HTR-8/SVneo (cell line): ENCODE measurements at regions not wholly inside any gene's neighbourhood (a gene's known extent, or its start where the extent isn't known, plus 50 kb on each side); places are given as distances from the start of the nearest gene placed in this dataset.
"Not testable (repeated sequence)": the region's sequence is repeated elsewhere in the genome, so short reads cannot be mapped to it uniquely, and the experiment has no call there.

Experiments
- DNase-seq: peaks from one replicate; pipeline ENCODE4 v3.0.0; 2011; ENCODE audit warnings: low spot score, mixed read lengths; ENCODE audit not compliant: insufficient read length
- FAIRE-seq: peaks from 2 replicates; lab custom pipeline; 2011; peaks lifted over from hg19 to GRCh38; lab: Jason Lieb, UNC

GRCh38 chr3:10620833-10621082, 115.4 kb upstream of the ATP2B2 start:
- no peak for FAIRE-seq
- DNase-seq: no peak

DNA sequence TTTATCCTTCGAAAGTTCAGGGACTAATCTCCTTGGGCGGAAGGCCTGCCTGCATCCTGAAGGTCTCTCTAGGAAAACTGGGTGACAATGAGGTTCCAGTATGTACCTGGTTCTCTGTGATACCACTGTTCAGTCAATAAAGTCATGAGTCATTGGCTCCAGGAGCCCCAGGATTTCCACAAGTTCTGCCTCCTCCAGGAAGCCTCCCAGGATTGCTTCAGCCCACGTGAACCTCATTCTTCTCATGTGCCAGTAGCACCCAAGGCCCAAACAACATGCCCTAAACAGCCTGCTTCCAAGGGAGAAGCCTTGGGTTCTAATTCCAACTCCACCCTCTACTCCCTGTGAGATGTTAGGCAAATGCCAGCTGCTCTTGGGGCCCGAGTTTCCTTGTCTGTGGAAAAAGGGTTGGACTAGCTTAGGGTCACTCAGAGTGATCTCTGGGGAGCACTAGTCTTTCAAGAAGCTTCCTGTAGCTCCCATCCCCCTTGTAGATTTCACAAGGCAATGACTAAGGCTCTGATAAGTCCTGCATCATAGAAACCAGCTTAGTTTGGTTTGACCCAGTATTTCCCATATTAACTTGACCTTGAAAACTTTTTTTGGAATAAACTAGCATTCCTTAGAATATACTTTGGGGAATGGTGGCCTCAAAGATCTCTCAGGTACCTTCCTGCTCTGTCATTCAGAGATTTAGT, 118.3 kb upstream of the ATP2B2 start:
- no peak for DNase-seq
- FAIRE-seq: no peak

- no peak for FAIRE-seq
These were observed 119.9 kb upstream of the ATP2B2 start for GRCh38 chr3:10625323-10625722.

DNA sequence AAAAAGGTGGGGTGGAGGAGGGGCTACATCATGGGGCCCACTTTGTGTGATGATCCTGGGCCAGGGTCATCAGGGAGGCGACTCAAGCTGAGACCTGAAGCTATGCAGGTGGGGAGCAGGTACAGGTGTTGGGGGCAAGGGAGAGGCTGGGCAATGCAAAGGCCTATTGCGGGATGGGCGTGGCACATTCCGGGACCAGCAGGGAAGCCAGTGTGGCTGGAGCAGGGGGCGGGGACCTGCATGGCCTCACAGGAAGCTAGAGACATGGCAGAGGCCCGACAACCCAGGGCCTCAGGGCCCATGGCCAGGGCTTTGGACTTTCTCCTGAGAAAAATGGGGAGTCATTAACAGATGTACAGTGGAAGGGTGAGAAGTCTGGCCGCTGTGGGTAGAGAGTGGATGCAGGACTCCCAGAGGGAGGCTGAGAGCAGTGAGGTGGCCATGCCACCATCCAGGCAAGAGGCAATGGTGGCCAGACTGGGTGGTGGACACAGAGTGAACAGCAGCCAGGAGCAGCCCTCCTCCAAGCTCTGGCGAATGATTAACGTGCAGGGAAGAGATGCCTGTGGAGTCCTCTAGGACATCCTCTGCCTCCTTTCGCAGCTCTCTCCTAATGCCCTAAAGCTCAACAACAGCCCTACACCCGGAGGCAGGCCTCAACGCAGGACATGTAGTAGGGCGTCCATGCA, 122.6 kb upstream of the ATP2B2 start:
- FAIRE-seq: no peak
- no peak for DNase-seq

More at GRCh38 chr3:10625323-10625722, 119.9 kb upstream of the ATP2B2 start:
- no peak for DNase-seq

GRCh38 chr3:10628891-10629670, 123.7 kb upstream of the ATP2B2 start:
- FAIRE-seq: no peak
- no peak for DNase-seq

DNA sequence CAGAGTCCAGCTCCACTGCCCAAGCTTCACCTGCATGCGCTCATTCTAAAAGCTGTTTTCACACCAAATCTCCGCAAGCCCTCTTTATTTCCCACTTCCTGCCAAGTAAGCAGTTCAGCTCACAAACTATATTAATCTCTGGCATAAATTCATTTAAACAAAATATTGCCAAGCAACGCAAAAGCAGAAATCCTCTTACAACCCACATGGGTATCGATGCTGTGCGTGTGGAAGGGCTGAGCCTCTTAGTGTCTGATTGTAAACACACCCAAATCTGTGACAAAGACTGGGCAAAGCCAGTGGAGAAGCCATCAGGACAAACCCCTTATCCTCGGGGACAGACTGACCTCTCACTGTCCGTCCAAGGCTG, 124.3 kb upstream of the ATP2B2 start:
- DNase-seq: no peak
- FAIRE-seq: no peak

GRCh38 chr3:10631224-10631623, 125.8 kb upstream of the ATP2B2 start:
- no peak for FAIRE-seq
- DNase-seq: no peak

- no peak for FAIRE-seq
- DNase-seq: no peak
These were observed 126.7 kb upstream of the ATP2B2 start for GRCh38 chr3:10632125-10632524.

- FAIRE-seq (no peak), DNase-seq (no peak)
These were observed 127.4 kb upstream of the ATP2B2 start for GRCh38 chr3:10632741-10633140.

DNA sequence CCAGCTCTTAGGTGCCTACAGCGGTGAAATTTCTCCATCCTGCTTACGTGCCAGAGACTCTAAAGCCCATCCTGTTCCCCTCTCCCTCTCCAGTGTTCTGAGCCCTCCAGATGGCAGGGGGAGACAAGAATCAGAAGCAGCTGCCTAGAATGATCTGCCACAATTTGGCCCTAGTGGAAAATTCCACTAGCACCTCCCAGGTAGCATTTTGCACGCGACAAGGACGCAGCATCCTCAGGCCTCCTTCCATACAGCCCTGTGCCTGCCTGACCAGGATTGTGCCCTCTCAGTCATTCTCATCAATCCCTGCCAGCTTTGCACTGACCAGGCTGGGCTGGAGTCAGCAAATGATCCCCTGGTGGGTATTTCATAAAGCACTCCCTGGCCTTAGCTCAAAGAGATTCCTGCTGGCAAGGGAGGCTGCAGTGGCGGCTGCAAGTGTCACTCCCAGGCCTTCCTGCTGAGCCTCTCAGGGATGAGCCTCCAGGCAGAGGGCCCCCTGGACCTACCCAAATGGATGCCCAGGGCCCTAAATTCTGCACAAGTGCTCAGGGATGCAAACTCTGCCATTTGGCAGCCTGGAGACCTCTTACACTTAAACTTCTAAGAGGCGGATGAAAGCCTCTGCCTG, 130.2 kb upstream of the ATP2B2 start:
- no peak for FAIRE-seq
- DNase-seq: no peak

GRCh38 chr3:10637342-10637741, 132.0 kb upstream of the ATP2B2 start:
- no peak for FAIRE-seq
- no peak for DNase-seq

DNA sequence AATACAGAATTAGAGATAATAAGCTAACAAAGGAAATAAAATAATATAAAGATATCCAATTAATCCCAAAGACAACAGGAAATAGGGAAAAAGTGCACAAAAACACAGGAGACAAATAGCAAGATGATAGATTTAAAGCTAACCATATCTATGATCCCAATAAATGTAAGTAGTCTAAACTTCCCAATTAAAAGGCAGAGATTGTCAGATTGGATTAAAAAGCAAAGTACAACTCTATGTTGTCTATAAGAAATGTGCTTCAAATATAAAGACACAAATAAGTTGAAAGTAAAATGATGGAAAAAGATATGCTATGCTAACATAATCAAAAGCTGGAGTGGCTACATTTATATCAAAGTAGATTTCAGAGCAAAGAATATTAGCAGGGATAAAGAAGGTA, 133.1 kb upstream of the ATP2B2 start:
- no peak for FAIRE-seq
- DNase-seq: no peak

DNA sequence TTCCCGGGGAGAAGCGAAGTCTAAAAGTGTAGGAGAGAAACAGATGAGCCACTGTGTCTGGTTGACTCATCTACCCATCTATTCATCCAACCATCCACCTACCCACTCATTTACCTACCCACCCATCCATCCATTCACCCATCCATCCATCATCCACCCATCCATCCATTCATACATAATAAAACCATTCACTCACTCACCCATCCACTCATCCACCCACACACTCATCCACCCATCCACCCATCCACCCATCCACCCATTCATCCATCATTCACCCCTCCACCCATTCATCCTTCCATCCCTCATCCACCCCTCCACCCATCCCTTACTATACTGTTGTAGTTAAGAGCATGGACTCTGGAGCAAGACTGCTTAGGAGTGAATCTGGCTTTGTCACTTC, 136.4 kb upstream of the ATP2B2 start:
- DNase-seq (no peak), FAIRE-seq (no peak)

- FAIRE-seq (no peak), DNase-seq (no peak)
These were observed 138.8 kb upstream of the ATP2B2 start for GRCh38 chr3:10644189-10644588.

GRCh38 chr3:10645800-10646199, 140.4 kb upstream of the ATP2B2 start:
- FAIRE-seq (no peak), DNase-seq (no peak)

DNA sequence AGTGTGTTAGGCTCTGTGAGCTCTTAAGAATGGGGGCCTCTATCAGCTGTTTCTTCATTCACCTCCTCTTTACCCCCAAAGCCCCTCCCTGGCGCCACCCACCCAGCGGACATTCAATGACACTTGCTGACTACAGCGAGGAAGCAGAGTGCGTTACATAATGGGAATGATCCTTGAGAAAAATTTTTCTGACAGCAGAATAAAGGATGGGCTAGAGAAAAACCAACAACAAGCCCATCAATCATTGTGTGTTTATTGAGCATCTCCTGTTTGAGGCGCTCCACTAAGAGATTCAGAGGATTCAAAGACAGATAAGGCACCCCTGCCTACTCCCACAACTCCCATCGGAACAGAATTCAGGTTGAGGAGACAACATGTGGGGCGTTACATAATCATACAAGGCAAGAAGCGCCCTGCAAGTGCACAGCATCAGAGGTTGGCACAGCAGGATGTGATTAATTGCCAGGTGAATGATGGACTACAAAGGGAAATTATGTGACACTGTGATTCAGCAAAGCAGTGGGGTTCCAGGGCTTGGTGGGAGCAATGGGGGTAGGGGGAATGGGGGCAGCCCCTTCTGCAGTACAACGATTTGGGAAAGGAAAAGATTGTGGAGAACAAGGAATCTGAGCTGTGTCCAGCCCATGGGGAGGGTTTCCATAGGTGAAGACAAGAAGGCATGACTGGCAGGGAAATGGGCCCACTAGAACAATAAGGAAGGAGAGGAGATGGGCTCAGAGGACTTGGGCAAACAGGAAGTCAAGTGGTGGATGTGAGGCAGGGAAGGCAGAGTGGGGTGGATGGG, 141.3 kb upstream of the ATP2B2 start:
- DNase-seq (no peak), FAIRE-seq (no peak)

GRCh38 chr3:10647376-10647775, 142.0 kb upstream of the ATP2B2 start:
- FAIRE-seq: no peak
- DNase-seq: no peak

- no peak for FAIRE-seq
- no peak for DNase-seq
These were observed 142.8 kb upstream of the ATP2B2 start for GRCh38 chr3:10648181-10648580.

- not testable (repeated sequence) for FAIRE-seq, DNase-seq
These were observed 144.1 kb upstream of the ATP2B2 start for GRCh38 chr3:10649463-10649862.

- DNase-seq (no peak), FAIRE-seq (no peak)
These were observed 146.1 kb upstream of the ATP2B2 start for GRCh38 chr3:10651506-10651905.
